ENCODE measurements at regions not wholly inside any gene's neighbourhood (a gene's known extent, or its start where the extent isn't known, plus 50 kb on each side); places are given as distances from the start of the nearest gene placed in this dataset.

DNA sequence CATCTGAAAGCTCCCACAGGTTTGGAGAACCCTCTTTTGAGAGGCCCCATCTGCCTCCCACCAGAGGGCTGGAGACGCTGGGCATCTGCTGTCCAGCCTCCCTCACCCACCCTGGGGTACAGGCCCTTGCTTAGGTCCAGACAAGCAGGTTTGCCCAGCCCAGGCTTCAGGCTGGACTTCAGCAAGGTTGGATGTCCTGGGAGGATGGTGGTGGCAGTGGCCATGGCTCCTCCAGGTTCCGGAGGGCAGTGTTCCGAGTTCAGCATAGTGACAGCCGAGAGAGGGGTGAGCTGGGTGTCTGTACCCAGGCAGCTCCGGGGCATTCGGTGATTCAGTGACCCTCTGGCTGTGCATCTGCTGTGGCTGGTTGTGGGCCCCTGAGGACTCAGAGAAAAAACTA lies 58.2 kb upstream of the HDAC4 start:
- H3K27me3 ChIP-seq (ENCODE audit: insufficient read depth, low read length), result no peaks in the 10 kb centered on the region
- H3K36me3 ChIP-seq (ENCODE audit: insufficient read depth, low read depth, low read length), result no peaks in the 10 kb centered on the region
- H3K4me1 ChIP-seq (ENCODE audit: insufficient read depth, low read length), result no peaks in the 10 kb centered on the region
- no peaks in the 10 kb centered on the region for H3K9me3 ChIP-seq (ENCODE audit: insufficient read depth, low read depth, low read length)
- no peak overlapping the region for H3K4me3 ChIP-seq (ENCODE audit: low read length)
- H3K9ac ChIP-seq (ENCODE audit: low read depth, low read length), result no peak overlapping the region
- no peak overlapping the region for H3K27ac ChIP-seq (ENCODE audit: low read length)

DNA sequence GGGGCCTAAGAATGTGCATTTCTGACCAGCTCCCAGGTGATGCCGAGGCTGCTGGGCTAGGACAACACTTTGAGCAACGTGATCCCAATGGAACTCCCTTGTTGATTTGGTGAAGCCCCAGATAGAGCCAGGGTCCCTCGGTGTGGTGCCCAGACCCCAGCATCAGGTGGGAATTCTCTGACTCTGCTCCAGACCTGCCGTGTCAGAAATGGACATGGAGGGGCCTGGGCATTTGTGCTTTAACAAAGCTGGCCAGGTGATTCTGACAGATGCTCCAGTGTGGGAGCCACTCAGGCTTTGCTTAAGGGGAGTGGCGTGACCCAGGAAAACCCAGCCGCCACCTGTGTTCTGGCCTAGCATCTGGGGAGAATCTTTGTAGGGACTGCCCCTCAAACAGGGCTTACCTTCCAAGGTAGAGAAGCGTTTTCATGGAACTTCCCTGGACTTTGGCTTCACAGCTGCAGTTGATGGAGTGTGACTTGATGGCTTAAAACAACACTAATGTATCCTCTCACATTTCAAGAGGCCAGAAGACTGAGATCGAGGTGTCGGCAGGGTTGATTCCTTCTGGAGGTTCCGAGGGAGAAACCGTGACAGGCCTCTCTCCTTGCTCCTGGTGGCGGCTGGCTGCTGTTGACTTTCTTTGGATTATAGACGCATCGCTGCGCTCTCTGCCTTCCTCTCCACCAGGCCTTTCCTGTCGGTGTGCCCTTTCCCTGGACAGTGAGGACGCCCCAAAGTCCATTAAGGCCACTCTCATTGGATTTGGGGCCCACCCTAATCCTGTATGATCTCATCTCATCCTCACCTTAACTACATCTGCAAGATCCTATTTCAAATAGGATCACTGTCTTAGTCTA lies 57.0 kb upstream of the HDAC4 start:
- no peak overlapping the region for H3K9ac ChIP-seq (ENCODE audit: low read depth, low read length)
- H3K27ac ChIP-seq (ENCODE audit: low read length), result no peak overlapping the region
- no peak overlapping the region for H3K4me3 ChIP-seq (ENCODE audit: low read length)
- H3K9me3 ChIP-seq (ENCODE audit: insufficient read depth, low read depth, low read length), result no peaks in the 10 kb centered on the region
- no peaks in the 10 kb centered on the region for H3K36me3 ChIP-seq (ENCODE audit: insufficient read depth, low read depth, low read length)
- no peaks in the 10 kb centered on the region for H3K27me3 ChIP-seq (ENCODE audit: insufficient read depth, low read length)
- H3K4me1 ChIP-seq (ENCODE audit: insufficient read depth, low read length), result no peaks in the 10 kb centered on the region

DNA sequence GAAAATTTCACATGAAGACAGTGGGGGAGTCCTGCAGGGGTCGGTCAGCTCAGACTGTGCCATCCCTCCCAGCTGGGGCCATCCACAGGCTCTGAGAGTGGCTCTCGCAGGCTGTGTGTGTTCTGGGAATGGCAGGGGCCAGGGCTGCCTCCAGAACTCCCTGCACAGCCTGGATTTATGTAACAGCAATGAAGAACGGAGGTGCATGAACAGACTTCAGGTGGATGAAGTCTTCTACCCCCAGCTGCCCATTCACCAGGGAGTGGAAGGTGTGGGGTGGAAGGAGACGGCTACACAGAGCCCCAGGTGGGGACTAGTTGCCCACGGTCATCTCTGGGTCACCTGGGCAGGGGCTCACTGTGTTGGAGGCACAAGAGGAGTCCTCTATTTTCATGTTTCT lies 56.1 kb upstream of the HDAC4 start:
- no peaks in the 10 kb centered on the region for H3K27me3 ChIP-seq (ENCODE audit: insufficient read depth, low read length)

DNA sequence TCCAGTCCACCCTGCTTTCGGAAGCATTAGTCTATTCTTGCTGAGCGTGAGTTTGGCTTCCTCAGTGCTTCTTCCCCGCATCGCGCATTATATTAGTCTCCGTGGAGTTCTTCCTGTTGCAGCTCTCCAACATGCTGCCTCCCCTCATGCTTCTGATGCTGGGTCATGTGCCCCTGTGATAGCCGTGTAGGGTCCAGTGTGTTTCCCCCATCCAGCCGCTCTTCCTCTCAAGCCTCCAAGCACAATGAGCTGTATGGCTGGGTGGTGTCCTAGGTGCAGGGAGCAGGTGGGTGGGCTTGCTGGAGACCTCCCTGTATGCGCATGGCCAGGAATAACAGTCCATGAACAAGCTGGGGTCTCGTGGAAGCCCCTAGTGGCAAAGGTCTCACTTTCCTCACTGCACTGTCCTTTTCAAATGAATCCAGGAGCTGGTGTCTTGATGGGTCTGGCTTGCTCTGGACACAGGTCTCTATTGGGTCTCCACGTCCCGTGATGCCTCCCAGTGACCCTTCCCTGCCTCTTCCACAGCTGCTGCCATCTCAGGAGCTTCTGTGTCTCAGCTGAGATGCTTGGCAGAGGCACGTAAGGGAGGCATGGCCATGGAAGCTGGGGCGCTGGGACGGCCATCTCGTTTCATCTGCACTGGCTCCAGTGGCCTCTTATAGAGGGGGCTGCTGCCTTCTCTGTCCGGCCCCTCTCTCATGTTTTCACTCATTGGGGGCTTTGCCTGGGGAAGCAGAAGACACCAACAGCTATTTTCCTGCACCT lies 54.8 kb upstream of the HDAC4 start:
- no peak overlapping the region for H3K9ac ChIP-seq (ENCODE audit: low read depth, low read length)

More for the DNA sequence above, 56.1 kb upstream of the HDAC4 start:
- Histone ChIP-seq H3K9ac (ENCODE audit: low read depth, low read length) (no peak overlapping the region), H3K4me1 (ENCODE audit: insufficient read depth, low read length) (no peaks in the 10 kb centered on the region), H3K9me3 (ENCODE audit: insufficient read depth, low read depth, low read length) (peaks cover 6% of the 10 kb centered on the region; the same call in 1 of the 2 replicates), H3K36me3 (ENCODE audit: insufficient read depth, low read depth, low read length) (no peaks in the 10 kb centered on the region), H3K27ac (ENCODE audit: low read length) (no peak overlapping the region), H3K4me3 (ENCODE audit: low read length) (no peak overlapping the region)

DNA sequence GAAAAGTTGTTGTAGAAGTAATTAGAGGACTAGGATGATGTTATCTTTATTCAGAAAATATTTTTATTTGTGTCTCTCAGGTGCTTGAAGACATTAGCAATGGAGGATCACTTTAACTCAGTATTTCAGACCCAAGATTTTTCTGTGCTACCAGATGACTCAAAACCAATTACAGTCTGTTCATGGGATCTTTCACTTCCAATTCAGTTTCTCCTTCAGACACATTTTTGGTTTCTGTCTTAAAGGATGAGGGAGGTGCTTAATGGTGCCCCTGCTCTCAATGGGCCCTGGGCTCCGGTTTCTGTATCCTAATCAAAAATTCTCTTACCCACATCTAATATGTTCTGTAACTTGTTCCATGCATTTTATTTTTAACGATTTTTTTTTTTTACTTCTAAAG lies 53.7 kb upstream of the HDAC4 start:
- peaks cover 19% of the 10 kb centered on the region; the same call in 1 of the 2 replicates for H3K9me3 ChIP-seq (ENCODE audit: insufficient read depth, low read depth, low read length)
- no peaks in the 10 kb centered on the region for H3K4me1 ChIP-seq (ENCODE audit: insufficient read depth, low read length)
- no peak overlapping the region for H3K9ac ChIP-seq (ENCODE audit: low read depth, low read length)
- no peaks in the 10 kb centered on the region for H3K36me3 ChIP-seq (ENCODE audit: insufficient read depth, low read depth, low read length)
- no peaks in the 10 kb centered on the region for H3K27me3 ChIP-seq (ENCODE audit: insufficient read depth, low read length)
- no peak overlapping the region for H3K4me3 ChIP-seq (ENCODE audit: low read length)
- H3K27ac ChIP-seq (ENCODE audit: low read length), result no peak overlapping the region

More for the DNA sequence above, 54.8 kb upstream of the HDAC4 start:
- Histone ChIP-seq H3K4me1 (ENCODE audit: insufficient read depth, low read length) (no peaks in the 10 kb centered on the region), H3K27me3 (ENCODE audit: insufficient read depth, low read length) (no peaks in the 10 kb centered on the region), H3K36me3 (ENCODE audit: insufficient read depth, low read depth, low read length) (no peaks in the 10 kb centered on the region), H3K9me3 (ENCODE audit: insufficient read depth, low read depth, low read length) (peaks cover 19% of the 10 kb centered on the region; the same call in 1 of the 2 replicates), H3K27ac (ENCODE audit: low read length) (no peak overlapping the region), H3K4me3 (ENCODE audit: low read length) (no peak overlapping the region)

All from iPS-20b (cell line).